Testis (tissue), 2 donors: ENCODE measurements at regions not wholly inside any gene's neighbourhood (a gene's known extent, or its start where the extent isn't known, plus 50 kb on each side); places are given as distances from the start of the nearest gene placed in this dataset.
"Not testable (repeated sequence)": the region's sequence is repeated elsewhere in the genome, so short reads cannot be mapped to it uniquely, and the experiment has no call there.

Source experiments
- DNase-seq: peaks from one replicate; pipeline ENCODE4 v3.0.0-alpha.2; 2019
- H3K27ac ChIP-seq, 2 donors: fragments of 200-600 bp; sonication (generic); one replicate each; pipeline ENCODE4 v1.5.1; 2019
- H3K27me3 ChIP-seq: fragments of 200-600 bp; sonication (generic); one replicate; pipeline ENCODE4 v1.5.1; 2019
- H3K36me3 ChIP-seq: fragments of 200-600 bp; sonication (generic); one replicate; pipeline ENCODE4 v1.5.1; 2017; ENCODE audit warnings: low read depth; ENCODE audit errors: missing control alignments
- H3K4me1 ChIP-seq: fragments of 200-600 bp; sonication (generic); one replicate; pipeline ENCODE4 v1.5.1; 2019
- H3K4me3 ChIP-seq, 2 donors: fragments of 200-600 bp; sonication (generic); one replicate each; pipeline ENCODE4 v1.5.1; 2017 to 2019
- H3K9me3 ChIP-seq: fragments of 200-600 bp; sonication (generic); one replicate; pipeline ENCODE4 v1.5.1; 2017
- POLR2A ChIP-seq: fragments of 450-650 bp; IDR thresholded peaks from one replicate; pipeline ENCODE4 v1.6.1; 2017; ENCODE audit warnings: antibody characterized with exemption, mild to moderate bottlenecking, moderate library complexity
- WGBS, 2 donors: methylation state at CpG; one replicate each; pipeline ENCODE4 v1.1.5; 2018; 5-methylcytosine and 5-hydroxymethylcytosine counted together
- intact Hi-C: fragments of 100-400 bp; cut with DNase I; formaldehyde crosslinking; loops from one replicate; pipeline ENCODE4 v1.15.1; 2023; ENCODE audit warnings: low total_unique reads
- TF ChIP-seq, protein P1 (sequence below), 3 experiments: fragments of 450-650 bp in 2 of 3; fragments of 200-600 bp in 1 of 3; sonication (generic) in 1 of 3; IDR thresholded peaks; one replicate each; pipeline ENCODE4 v1.5.1; 2016 to 2019; ENCODE audit warnings: antibody characterized with exemption in 3 of 3, mild to moderate bottlenecking in 2 of 3, moderate library complexity in 1 of 3

DNA sequence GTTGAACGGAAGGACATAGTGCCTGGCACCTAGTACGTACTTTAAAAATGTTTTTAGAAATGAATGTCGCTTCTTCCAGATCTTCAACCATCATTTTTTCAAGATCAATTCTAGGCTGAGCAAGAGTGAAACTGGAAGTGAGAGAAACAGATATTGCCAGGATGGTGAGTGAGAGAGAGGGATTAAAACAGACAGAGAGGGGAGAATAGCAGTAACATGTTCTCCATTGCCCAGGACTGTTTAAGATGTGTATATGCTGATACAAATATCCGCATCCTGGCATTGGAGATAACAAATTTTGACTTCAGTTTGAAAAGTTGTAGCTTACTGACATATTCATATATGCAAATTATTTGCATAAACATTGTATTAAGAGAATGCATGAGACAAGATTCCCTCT, 1156.1 kb downstream of the TBL1XR1 start:
- no peak for TF ChIP-seq POLR2A
- TF ChIP-seq, protein P1, sequence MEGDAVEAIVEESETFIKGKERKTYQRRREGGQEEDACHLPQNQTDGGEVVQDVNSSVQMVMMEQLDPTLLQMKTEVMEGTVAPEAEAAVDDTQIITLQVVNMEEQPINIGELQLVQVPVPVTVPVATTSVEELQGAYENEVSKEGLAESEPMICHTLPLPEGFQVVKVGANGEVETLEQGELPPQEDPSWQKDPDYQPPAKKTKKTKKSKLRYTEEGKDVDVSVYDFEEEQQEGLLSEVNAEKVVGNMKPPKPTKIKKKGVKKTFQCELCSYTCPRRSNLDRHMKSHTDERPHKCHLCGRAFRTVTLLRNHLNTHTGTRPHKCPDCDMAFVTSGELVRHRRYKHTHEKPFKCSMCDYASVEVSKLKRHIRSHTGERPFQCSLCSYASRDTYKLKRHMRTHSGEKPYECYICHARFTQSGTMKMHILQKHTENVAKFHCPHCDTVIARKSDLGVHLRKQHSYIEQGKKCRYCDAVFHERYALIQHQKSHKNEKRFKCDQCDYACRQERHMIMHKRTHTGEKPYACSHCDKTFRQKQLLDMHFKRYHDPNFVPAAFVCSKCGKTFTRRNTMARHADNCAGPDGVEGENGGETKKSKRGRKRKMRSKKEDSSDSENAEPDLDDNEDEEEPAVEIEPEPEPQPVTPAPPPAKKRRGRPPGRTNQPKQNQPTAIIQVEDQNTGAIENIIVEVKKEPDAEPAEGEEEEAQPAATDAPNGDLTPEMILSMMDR (IDR thresholded peaks at IDR 0.05), result no peak
- Histone ChIP-seq H3K36me3 (no peaks in the 10 kb centered on the region), H3K9me3 (no peaks in the 10 kb centered on the region), H3K4me1 (no peaks in the 10 kb centered on the region), H3K4me3 (no peak overlapping the region), H3K27ac (no peak overlapping the region), H3K27me3 (no peaks in the 10 kb centered on the region)
- intact Hi-C loops, result no loop called here
- 65 to 70% methylated on average over 4 of the region's 4 CpGs for WGBS, 2 donors
- no peak for DNase-seq

DNA sequence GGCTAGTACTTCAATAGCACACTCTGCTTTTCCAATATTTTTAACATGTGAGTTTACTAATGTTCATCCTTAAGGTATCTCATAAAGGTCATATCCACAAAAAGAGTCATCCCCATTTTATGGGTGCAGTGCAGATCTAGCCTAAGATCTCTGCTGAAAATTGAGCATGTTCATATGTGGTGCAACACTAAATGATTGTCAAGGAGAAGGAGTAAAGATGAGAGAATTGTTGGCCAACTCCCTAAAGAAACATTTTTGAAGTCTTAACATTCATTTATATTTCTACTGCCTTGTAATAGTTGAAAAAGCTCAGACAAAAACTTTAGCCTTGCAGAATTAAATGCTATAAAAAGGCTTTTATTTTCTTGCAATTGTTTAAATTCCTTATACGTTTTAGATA, 1159.6 kb downstream of the TBL1XR1 start:
- no peak for DNase-seq
- H3K36me3 ChIP-seq, result no peaks in the 10 kb centered on the region
- H3K4me3 ChIP-seq, result no peak overlapping the region
- TF ChIP-seq, protein P1 (IDR thresholded peaks at IDR 0.05), result no peak
- TF ChIP-seq POLR2A, result no peak
- intact Hi-C loops, result no loop called here
- no peak overlapping the region for H3K27ac ChIP-seq
- 65 to 71% methylated on average over 1 of the region's 1 CpG for WGBS, 2 donors
- H3K9me3 ChIP-seq, result no peaks in the 10 kb centered on the region
- no peaks in the 10 kb centered on the region for H3K27me3 ChIP-seq
- H3K4me1 ChIP-seq, result no peaks in the 10 kb centered on the region

DNA sequence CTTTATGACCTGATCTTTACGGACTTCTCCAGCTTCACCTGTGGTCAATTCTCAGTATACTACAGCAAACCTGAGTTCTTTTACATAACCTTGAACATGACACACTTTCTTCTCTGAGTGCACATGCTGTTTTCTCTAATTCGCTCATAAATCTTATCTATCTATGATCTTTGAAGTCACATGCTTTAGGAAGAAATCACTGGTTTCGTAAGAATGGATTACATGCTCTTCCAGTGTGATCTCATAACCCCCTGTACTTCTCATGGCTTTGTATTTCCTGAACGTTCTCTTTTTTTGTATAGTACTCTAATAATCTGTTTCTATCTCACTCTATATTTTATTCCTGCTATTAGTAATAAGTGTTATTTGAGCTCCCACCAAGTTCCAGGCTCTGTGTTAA, 1165.2 kb downstream of the TBL1XR1 start:
- no peaks in the 10 kb centered on the region for H3K4me1 ChIP-seq
- H3K36me3 ChIP-seq, result no peaks in the 10 kb centered on the region
- no peak overlapping the region for H3K4me3 ChIP-seq
- H3K27ac ChIP-seq, result no peak overlapping the region
- no peaks in the 10 kb centered on the region for H3K9me3 ChIP-seq
- WGBS, 2 donors, result 76 to 80% methylated on average over 4 of the region's 4 CpGs
- intact Hi-C loops, result no loop called here
- no peaks in the 10 kb centered on the region for H3K27me3 ChIP-seq
- TF ChIP-seq POLR2A, result no peak
- TF ChIP-seq, protein P1 (IDR thresholded peaks at IDR 0.05), result no peak
- no peak for DNase-seq

DNA sequence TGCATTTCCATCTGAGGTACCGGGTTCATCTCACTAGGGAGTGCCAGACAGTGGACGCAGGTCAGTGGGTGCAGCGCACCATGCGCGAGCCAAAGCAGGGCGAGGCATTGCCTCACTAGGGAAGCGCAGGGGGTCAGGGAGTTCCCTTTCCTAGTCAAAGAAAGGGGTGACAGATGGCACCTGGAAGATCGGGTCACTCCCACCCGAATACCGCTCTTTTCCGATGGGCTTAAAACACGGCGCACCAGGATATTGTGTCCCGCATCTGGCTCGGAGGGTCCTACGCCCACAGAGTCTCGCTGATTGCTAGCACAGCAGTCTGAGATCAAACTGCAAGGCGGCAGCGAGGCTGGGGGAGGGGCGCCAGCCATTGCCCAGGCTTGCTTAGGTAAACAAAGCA, 1157.1 kb downstream of the NAALADL2 start:
- 83 to 89% methylated on average over 12 to 19 of the region's 20 CpGs for WGBS, 2 donors

DNA sequence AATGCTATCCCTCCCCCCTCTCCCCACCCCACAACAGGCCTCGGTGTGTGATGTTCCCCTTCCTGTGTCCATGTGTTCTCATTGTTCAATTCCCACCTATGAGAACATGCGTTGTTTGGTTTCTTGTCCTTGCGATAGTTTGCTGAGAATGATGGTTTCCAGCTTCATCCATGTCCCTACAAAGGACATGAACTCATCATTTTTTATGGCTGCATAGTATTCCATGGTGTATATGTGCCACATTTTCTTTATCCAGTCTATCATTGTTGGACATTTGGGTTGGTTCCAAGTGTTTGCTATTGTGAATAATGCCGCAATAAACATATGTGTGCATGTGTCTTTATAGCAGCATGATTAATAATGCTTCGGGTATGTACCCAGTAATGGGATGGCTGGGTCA, 1156.1 kb downstream of the NAALADL2 start:
- H3K9me3 ChIP-seq, H3K27me3 ChIP-seq, H3K4me1 ChIP-seq, H3K4me3 ChIP-seq, DNase-seq, H3K27ac ChIP-seq, H3K36me3 ChIP-seq, intact Hi-C loops: not testable (repeated sequence)
- WGBS, 2 donors, result 98 to 100% methylated on average over 5 of the region's 5 CpGs

More for the DNA sequence above, 1157.1 kb downstream of the NAALADL2 start:
- H3K4me3 ChIP-seq, H3K36me3 ChIP-seq, H3K4me1 ChIP-seq, H3K27me3 ChIP-seq, H3K27ac ChIP-seq, H3K9me3 ChIP-seq, intact Hi-C loops, DNase-seq: not testable (repeated sequence)

DNA sequence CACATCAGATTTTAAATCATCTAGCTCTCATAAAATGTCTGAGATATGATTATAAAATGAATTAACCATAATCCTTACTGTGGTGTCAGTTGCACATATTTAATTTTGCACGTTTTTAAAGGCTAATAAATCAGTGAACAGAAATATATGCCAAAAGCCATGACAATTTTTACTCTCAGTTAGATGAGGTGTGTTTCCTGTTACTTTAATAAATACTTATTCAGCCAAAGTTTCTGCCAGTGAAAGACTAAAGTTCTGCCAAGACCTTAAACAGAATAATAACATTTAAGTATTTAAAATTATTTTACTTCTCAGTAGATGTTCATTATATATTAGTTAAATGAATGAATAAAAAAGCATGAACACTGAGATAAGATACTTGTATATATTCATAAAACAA, 1150.1 kb downstream of the NAALADL2 start:
- Histone ChIP-seq H3K9me3 (no peaks in the 10 kb centered on the region), H3K4me1 (no peaks in the 10 kb centered on the region), H3K27ac (no peak overlapping the region), H3K4me3 (no peak overlapping the region), H3K36me3 (no peaks in the 10 kb centered on the region), H3K27me3 (no peaks in the 10 kb centered on the region)
- intact Hi-C loops, result no loop called here
- WGBS, 2 donors, result 48 to 53% methylated on average over 1 of the region's 1 CpG
- no peak for DNase-seq
- no peak for TF ChIP-seq POLR2A
- TF ChIP-seq, protein P1 (IDR thresholded peaks at IDR 0.05), result no peak
